ENCODE measurements at regions not wholly inside any gene's neighbourhood (a gene's known extent, or its start where the extent isn't known, plus 50 kb on each side); places are given as distances from the start of the nearest gene placed in this dataset.

- Histone ChIP-seq H3K4me3 (no peak overlapping the region), H3K27me3 (peaks cover 0 to 34% (median 15%) of the 10 kb centered on the region in 7 donors), H3K27ac (no peak overlapping the region), H3K9me3 (no peaks in the 10 kb centered on the region), H3K36me3 (no peaks in the 10 kb centered on the region), H3K4me1 (no peaks in the 10 kb centered on the region)
- DNase-seq = no peak
- WGBS, 2 donors = 90 to 95% methylated on average over 1 of the region's 1 CpG
- TF ChIP-seq CTCF (IDR thresholded peaks at IDR 0.05) = no peak
- no peak for ATAC-seq
- intact Hi-C loops (cut with DNase I) = no loop called here
Measured at GRCh38 chr5:77948476-77948875, 172.3 kb upstream of the TBCA start.

- H3K27ac ChIP-seq = no peak overlapping the region
- DNase-seq = no peak
- no peaks in the 10 kb centered on the region for H3K36me3 ChIP-seq
- intact Hi-C loops (cut with DNase I) = no loop called here
- H3K27me3 ChIP-seq = peaks cover 0 to 45% (median 15%) of the 10 kb centered on the region in 7 donors
- no peaks in the 10 kb centered on the region for H3K4me1 ChIP-seq
- no peak overlapping the region for H3K4me3 ChIP-seq
- WGBS, 2 donors = 85 to 88% methylated on average over 7 of the region's 7 CpGs
- no peak for ATAC-seq
- no peaks in the 10 kb centered on the region for H3K9me3 ChIP-seq
- TF ChIP-seq CTCF (IDR thresholded peaks at IDR 0.05) = no peak
Measured at GRCh38 chr5:77947041-77947428, 170.9 kb upstream of the TBCA start.

GRCh38 chr5:77946381-77947040 lies 170.4 kb upstream of the TBCA start:
- H3K9me3 ChIP-seq = no peaks in the 10 kb centered on the region
- H3K4me3 ChIP-seq = no peak overlapping the region
- peaks cover 0 to 50% (median 16%) of the 10 kb centered on the region in 7 donors for H3K27me3 ChIP-seq
- intact Hi-C loops (cut with DNase I) = no loop called here
- H3K36me3 ChIP-seq = no peaks in the 10 kb centered on the region
- no peaks in the 10 kb centered on the region for H3K4me1 ChIP-seq
- no peak overlapping the region for H3K27ac ChIP-seq
- DNase-seq = no peak
- no peak for ATAC-seq
- no peak for TF ChIP-seq CTCF (IDR thresholded peaks at IDR 0.05)
- 70 to 76% methylated on average over 4 of the region's 4 CpGs for WGBS, 2 donors

GRCh38 chr5:77945874-77946273 lies 169.7 kb upstream of the TBCA start:
- intact Hi-C loops (cut with DNase I) = no loop called here
- no peak for DNase-seq
- H3K36me3 ChIP-seq = no peaks in the 10 kb centered on the region
- H3K4me1 ChIP-seq = no peaks in the 10 kb centered on the region
- no peaks in the 10 kb centered on the region for H3K9me3 ChIP-seq
- H3K27me3 ChIP-seq = peaks cover 0 to 57% (median 23%) of the 10 kb centered on the region in 7 donors
- no peak for ATAC-seq
- WGBS, 2 donors = 43 to 49% methylated on average over 3 of the region's 3 CpGs
- no peak overlapping the region for H3K27ac ChIP-seq
- H3K4me3 ChIP-seq = no peak overlapping the region
- no peak for TF ChIP-seq CTCF (IDR thresholded peaks at IDR 0.05)
